22Rv1 (cell line): ENCODE measurements at regions not wholly inside any gene's neighbourhood (a gene's known extent, or its start where the extent isn't known, plus 50 kb on each side); places are given as distances from the start of the nearest gene placed in this dataset.

Experiments used
- H3K27ac ChIP-seq: fragments of 450-650 bp; 2 replicates; pipeline ENCODE4 v1.5.1; 2017
- CTCF ChIP-seq: fragments of 450-650 bp; IDR thresholded peaks from 2 replicates; pipeline ENCODE4 v1.5.1; 2017; ENCODE audit warnings: mild to moderate bottlenecking
- ZFX ChIP-seq: fragments of 450-650 bp; IDR thresholded peaks from 2 replicates; pipeline ENCODE4 v1.6.1; 2017; ENCODE audit warnings: antibody characterized with exemption, borderline replicate concordance

GRCh38 chr12:98371419-98371818, 144.0 kb upstream of the TMPO start:
- no peak overlapping the region for H3K27ac ChIP-seq
- no peak for TF ChIP-seq CTCF
- TF ChIP-seq ZFX: no peak

DNA sequence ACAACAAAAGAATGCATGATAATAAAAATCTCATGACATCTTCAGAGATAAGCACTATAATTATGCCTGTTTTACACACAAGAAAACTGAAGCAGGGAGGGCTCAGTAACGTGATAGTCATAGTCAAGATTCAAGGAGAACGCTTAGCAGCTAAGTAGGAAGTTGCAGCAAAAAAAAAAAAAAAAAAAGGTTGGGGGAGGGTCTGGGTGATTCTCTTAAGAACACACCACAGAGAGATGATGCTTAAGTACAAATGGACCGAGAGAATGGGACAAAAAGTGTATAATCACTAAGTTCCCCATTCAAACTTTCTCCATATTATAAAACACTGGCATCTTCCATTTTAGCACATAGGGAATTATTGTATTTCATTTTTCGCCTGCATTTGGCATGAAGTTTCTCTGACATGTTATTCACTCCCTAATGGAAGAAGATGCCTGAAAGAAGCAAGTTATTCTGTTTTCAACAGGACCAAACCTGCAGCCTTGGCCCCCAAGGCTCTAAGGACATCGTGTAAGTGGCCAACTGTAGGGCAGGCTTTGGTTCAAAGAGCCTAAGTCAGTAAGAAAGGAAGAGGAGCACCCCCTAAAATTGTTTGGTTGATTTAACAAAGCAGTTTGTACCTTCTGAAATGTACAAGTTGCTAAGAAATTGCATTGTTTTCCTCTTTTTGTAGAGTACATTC, 142.9 kb upstream of the TMPO start:
- no peak overlapping the region for H3K27ac ChIP-seq
- no peak for TF ChIP-seq CTCF

DNA sequence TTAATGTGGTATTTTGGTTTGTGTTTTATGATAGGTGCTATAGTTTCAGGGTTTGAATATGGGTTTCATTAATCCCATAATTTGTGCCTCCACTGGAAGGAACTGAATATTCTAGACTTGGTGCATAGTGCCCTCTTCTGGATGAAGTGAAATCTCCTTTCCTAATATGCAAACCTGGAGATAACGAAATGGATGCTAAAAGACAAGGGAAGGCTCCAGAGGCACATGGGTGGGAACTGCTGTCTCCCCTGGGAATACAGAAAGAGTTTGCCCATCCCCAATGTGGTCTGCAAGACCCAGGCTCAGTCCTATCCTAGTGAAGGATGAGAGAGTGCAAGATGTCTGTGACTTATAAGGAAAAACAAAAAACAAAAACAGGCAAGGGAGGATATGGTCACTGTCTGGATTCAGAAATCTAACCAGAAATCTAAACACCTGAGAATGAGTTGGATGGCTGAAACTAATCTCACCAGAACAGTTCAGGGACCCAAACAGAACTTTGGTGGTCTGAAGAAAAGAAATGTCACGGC, 142.3 kb upstream of the TMPO start:
- TF ChIP-seq CTCF (peak; percentile 88), ZFX (no peak)
- H3K27ac ChIP-seq: no peak overlapping the region

GRCh38 chr12:98374007-98374406, 141.4 kb upstream of the TMPO start:
- no peak overlapping the region for H3K27ac ChIP-seq
- TF ChIP-seq CTCF (no peak), ZFX (no peak)

- TF ChIP-seq ZFX (no peak), CTCF (no peak)
Observed at GRCh38 chr12:98379106-98379505, 136.3 kb upstream of the TMPO start.

GRCh38 chr12:98385641-98386040, 129.7 kb upstream of the TMPO start:
- TF ChIP-seq CTCF (no peak), ZFX (no peak)
- H3K27ac ChIP-seq: no peak overlapping the region

More at GRCh38 chr12:98379106-98379505, 136.3 kb upstream of the TMPO start:
- no peak overlapping the region for H3K27ac ChIP-seq

GRCh38 chr12:98387444-98387843, 127.9 kb upstream of the TMPO start:
- TF ChIP-seq ZFX (no peak), CTCF (no peak)
- no peak overlapping the region for H3K27ac ChIP-seq
